Esophagus muscularis mucosa (tissue), 3 donors: ENCODE measurements at regions not wholly inside any gene's neighbourhood (a gene's known extent, or its start where the extent isn't known, plus 50 kb on each side); places are given as distances from the start of the nearest gene placed in this dataset.

ENCODE experiments used
- POLR2AphosphoS5 ChIP-seq, 2 donors: sonication (generic); formaldehyde crosslinking; IDR thresholded peaks; one replicate each; pipeline ENCODE4 v1.6.1; 2017; ENCODE audit warnings: antibody characterized with exemption in 2 of 2
- TF ChIP-seq, protein P1 (sequence below), 3 experiments: fragments of 200-600 bp in 2 of 3; fragments of 450-650 bp in 1 of 3; sonication (generic) in 2 of 3; IDR thresholded peaks; one replicate each; pipeline ENCODE4 v1.5.1; 2017 to 2019; ENCODE audit warnings: antibody characterized with exemption in 3 of 3, mild to moderate bottlenecking in 2 of 3, moderate library complexity in 1 of 3

DNA sequence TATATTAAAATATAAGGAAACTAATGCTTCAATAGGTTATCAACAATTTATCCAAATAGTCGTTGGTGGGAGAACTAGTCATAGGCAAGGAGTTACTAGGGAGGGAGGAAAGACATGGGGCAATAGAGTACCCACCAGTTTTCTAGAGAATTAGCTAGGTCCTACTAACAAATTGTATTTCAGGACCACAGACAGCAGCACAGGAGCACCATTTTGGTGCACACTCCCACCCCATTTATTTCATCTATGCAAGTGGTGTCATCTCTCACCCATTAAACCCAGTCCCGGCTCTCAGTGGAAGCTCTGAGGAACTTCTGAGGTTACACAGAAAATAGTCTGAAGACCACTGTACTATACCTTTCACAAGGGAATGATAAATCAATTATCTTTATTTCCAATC lies 89.0 kb upstream of the BCAR3 start:
- TF ChIP-seq, protein P1, sequence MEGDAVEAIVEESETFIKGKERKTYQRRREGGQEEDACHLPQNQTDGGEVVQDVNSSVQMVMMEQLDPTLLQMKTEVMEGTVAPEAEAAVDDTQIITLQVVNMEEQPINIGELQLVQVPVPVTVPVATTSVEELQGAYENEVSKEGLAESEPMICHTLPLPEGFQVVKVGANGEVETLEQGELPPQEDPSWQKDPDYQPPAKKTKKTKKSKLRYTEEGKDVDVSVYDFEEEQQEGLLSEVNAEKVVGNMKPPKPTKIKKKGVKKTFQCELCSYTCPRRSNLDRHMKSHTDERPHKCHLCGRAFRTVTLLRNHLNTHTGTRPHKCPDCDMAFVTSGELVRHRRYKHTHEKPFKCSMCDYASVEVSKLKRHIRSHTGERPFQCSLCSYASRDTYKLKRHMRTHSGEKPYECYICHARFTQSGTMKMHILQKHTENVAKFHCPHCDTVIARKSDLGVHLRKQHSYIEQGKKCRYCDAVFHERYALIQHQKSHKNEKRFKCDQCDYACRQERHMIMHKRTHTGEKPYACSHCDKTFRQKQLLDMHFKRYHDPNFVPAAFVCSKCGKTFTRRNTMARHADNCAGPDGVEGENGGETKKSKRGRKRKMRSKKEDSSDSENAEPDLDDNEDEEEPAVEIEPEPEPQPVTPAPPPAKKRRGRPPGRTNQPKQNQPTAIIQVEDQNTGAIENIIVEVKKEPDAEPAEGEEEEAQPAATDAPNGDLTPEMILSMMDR (IDR thresholded peaks at IDR 0.05) = no peak
- TF ChIP-seq POLR2AphosphoS5 (IDR thresholded peaks at IDR 0.05) = no peak
